H9 (cell line): ENCODE measurements at regions not wholly inside any gene's neighbourhood (a gene's known extent, or its start where the extent isn't known, plus 50 kb on each side); places are given as distances from the start of the nearest gene placed in this dataset.

Source experiments
- DNase-seq: peaks from one replicate; pipeline ENCODE4 v3.0.0-alpha.2; 2017
- H2AFZ ChIP-seq: one replicate; pipeline ENCODE4 v1.6.1; 2013; ENCODE audit warnings: mild to moderate bottlenecking, low read length, control low read depth, moderate library complexity
- H2AK5ac ChIP-seq: 2 replicates; pipeline ENCODE4 v1.6.1; 2013; ENCODE audit warnings: low read length, control low read depth, mixed read lengths; ENCODE audit not compliant: insufficient read length
- H2BK120ac ChIP-seq: one replicate; pipeline ENCODE4 v1.6.1; 2013; ENCODE audit warnings: low read depth, mild to moderate bottlenecking, low read length, control low read depth, inconsistent platforms; ENCODE audit not compliant: poor library complexity, severe bottlenecking
- H2BK12ac ChIP-seq: 2 replicates; pipeline ENCODE4 v1.6.1; 2013; ENCODE audit warnings: low read length, control low read depth, mixed read lengths, low read depth; ENCODE audit not compliant: insufficient read length
- H2BK15ac ChIP-seq: 2 replicates; pipeline ENCODE4 v1.6.1; 2013; ENCODE audit warnings: low read depth, low read length, control low read depth
- H2BK20ac ChIP-seq: one replicate; pipeline ENCODE4 v1.6.1; 2013; ENCODE audit warnings: low read depth, mild to moderate bottlenecking, low read length, control low read depth, inconsistent platforms; ENCODE audit not compliant: poor library complexity, severe bottlenecking
- H2BK5ac ChIP-seq: 2 replicates; pipeline ENCODE4 v1.6.1; 2013; ENCODE audit warnings: low read length, control low read depth, mixed read lengths; ENCODE audit not compliant: insufficient read length
- H3K14ac ChIP-seq: 2 replicates; pipeline ENCODE4 v1.6.1; 2013; ENCODE audit warnings: low read length, control low read depth; ENCODE audit not compliant: insufficient read depth
- H3K18ac ChIP-seq: 2 replicates; pipeline ENCODE4 v1.6.1; 2013; ENCODE audit warnings: low read depth, mild to moderate bottlenecking, mixed read lengths, low read length, control low read depth; ENCODE audit not compliant: insufficient read length
- H3K23ac ChIP-seq: 2 replicates; pipeline ENCODE4 v1.6.1; 2013; ENCODE audit warnings: low read length, control low read depth, mixed read lengths, low read depth; ENCODE audit not compliant: insufficient read length
- H3K23me2 ChIP-seq: 2 replicates; pipeline ENCODE4 v1.6.1; 2013; ENCODE audit warnings: low read depth, mild to moderate bottlenecking, mixed read lengths, low read length, control low read depth; ENCODE audit not compliant: insufficient read length, poor library complexity, severe bottlenecking
- H3K27ac ChIP-seq: 2 replicates; pipeline ENCODE4 v1.5.1; 2013; ENCODE audit warnings: low read length, control low read depth, mixed read lengths, low read depth; ENCODE audit not compliant: insufficient read length
- H3K27me3 ChIP-seq: 2 replicates; pipeline ENCODE4 v1.6.1; 2013; ENCODE audit warnings: low read length, control low read depth, inconsistent platforms; ENCODE audit not compliant: insufficient read depth
- H3K4ac ChIP-seq: 2 replicates; pipeline ENCODE4 v1.6.1; 2013; ENCODE audit warnings: low read depth, mild to moderate bottlenecking, control low read depth, inconsistent platforms, low read length, moderate library complexity
- H3K4me1 ChIP-seq: 2 replicates; pipeline ENCODE4 v1.6.1; 2013; ENCODE audit warnings: low read length, control low read depth, inconsistent platforms; ENCODE audit not compliant: insufficient read depth
- H3K4me2 ChIP-seq: 2 replicates; pipeline ENCODE4 v1.6.1; 2013; ENCODE audit warnings: low read length, control low read depth, mixed read lengths; ENCODE audit not compliant: insufficient read length, insufficient read depth
- H3K56ac ChIP-seq: 2 replicates; pipeline ENCODE4 v1.6.1; 2013; ENCODE audit warnings: low read depth, mild to moderate bottlenecking, mixed read lengths, low read length, control low read depth; ENCODE audit not compliant: insufficient read length
- H3K79me1 ChIP-seq: 2 replicates; pipeline ENCODE4 v1.6.1; 2013; ENCODE audit warnings: low read depth, mild to moderate bottlenecking, moderate library complexity, low read length, control low read depth, inconsistent platforms; ENCODE audit not compliant: insufficient read depth, poor library complexity, severe bottlenecking
- H3K79me2 ChIP-seq: 2 replicates; pipeline ENCODE4 v1.6.1; 2013; ENCODE audit warnings: low read length, control low read depth, inconsistent platforms; ENCODE audit not compliant: insufficient read depth
- H3K9ac ChIP-seq: 2 replicates; pipeline ENCODE4 v1.6.1; 2013; ENCODE audit warnings: low read length, control low read depth, mixed read lengths; ENCODE audit not compliant: insufficient read length; ENCODE audit errors: extremely low read depth
- H3K9me3 ChIP-seq: one replicate; pipeline ENCODE4 v1.6.1; 2013; ENCODE audit warnings: low read depth, low read length, inconsistent platforms; ENCODE audit not compliant: control insufficient read depth
- H3T11ph ChIP-seq: one replicate; pipeline ENCODE4 v1.6.1; 2013; ENCODE audit warnings: mild to moderate bottlenecking, low read length, control low read depth, inconsistent platforms
- H4K20me1 ChIP-seq: one replicate; pipeline ENCODE4 v1.6.1; 2013; ENCODE audit not compliant: control insufficient read depth, insufficient read length, insufficient read depth
- H4K5ac ChIP-seq: 2 replicates; pipeline ENCODE4 v1.6.1; 2013; ENCODE audit warnings: low read depth, mild to moderate bottlenecking, mixed read lengths, low read length, control low read depth; ENCODE audit not compliant: insufficient read length
- H4K8ac ChIP-seq: replicated peaks from 2 replicates; pipeline ENCODE4 v1.6.1; 2013; ENCODE audit warnings: low read length, control low read depth, mixed read lengths, low read depth; ENCODE audit not compliant: insufficient read length
- H4K91ac ChIP-seq: 2 replicates; pipeline ENCODE4 v1.6.1; 2013; ENCODE audit warnings: low read depth, mild to moderate bottlenecking, moderate library complexity, mixed read lengths, low read length, control low read depth; ENCODE audit not compliant: insufficient read length
- H3K27ac Mint-ChIP-seq, 3 experiments: 2 replicates in 2 of 3; 3 replicates in 1 of 3; pipeline ENCODE4 v1.8.0; 2020 to 2021; ENCODE audit warnings: mixed read lengths in 3 of 3, mild to moderate bottlenecking in 1 of 3, moderate library complexity in 1 of 3
- H3K27me3 Mint-ChIP-seq: 2 replicates; pipeline ENCODE4 v1.8.0; 2021; ENCODE audit warnings: low read depth, mild to moderate bottlenecking, moderate library complexity, mixed read lengths
- H3K36me3 Mint-ChIP-seq, 3 experiments: 2 replicates in 2 of 3; 3 replicates in 1 of 3; pipeline ENCODE4 v1.8.0; 2020 to 2021; ENCODE audit warnings: low read depth in 3 of 3, mixed read lengths in 3 of 3; ENCODE audit not compliant: insufficient read depth in 1 of 3
- H3K4me1 Mint-ChIP-seq, 2 experiments: 2 replicates each; pipeline ENCODE4 v1.8.0; 2020; ENCODE audit warnings: mixed read lengths in 2 of 2
- H3K4me3 Mint-ChIP-seq, 2 experiments: 2 replicates in 1 of 2; 3 replicates in 1 of 2; pipeline ENCODE4 v1.8.0; 2020 to 2021; ENCODE audit warnings: mild to moderate bottlenecking in 2 of 2, mixed read lengths in 2 of 2, moderate library complexity in 1 of 2
- H3K9me3 Mint-ChIP-seq, 2 experiments: 2 replicates in 1 of 2; 3 replicates in 1 of 2; pipeline ENCODE4 v1.8.0; 2020; ENCODE audit warnings: mild to moderate bottlenecking in 2 of 2, mixed read lengths in 2 of 2, moderate library complexity in 1 of 2
- WGBS: extraction: QIAGEN DNeasy Blood & Tissue Kit; methylation state at CpG from one replicate; pipeline ENCODE4 v1.1.7; 2013; ENCODE audit warnings: missing lambda C conversion rate, low lambda C conversion rate, mixed read lengths; ENCODE audit not compliant: insufficient read length; ENCODE audit errors: extremely low coverage; 5-methylcytosine and 5-hydroxymethylcytosine counted together
- TF ChIP-seq, protein P1 (sequence below): fragments of 200-600 bp; sonication (generic); conservative IDR thresholded peaks from 3 replicates; pipeline ENCODE4 v1.8.0; 2021; ENCODE audit warnings: antibody characterized with exemption, mild to moderate bottlenecking

GRCh38 chr7:45971661-45972175 lies 50.6 kb upstream of the IGFBP3 start:
- Histone ChIP-seq H3K27me3 (no peaks in the 10 kb centered on the region), H2BK12ac (no peak overlapping the region), H3K27ac (no peak overlapping the region), H3K18ac (no peak overlapping the region), H3K79me2 (no peaks in the 10 kb centered on the region), H4K5ac (no peak overlapping the region), H3T11ph (no peak overlapping the region), H2AFZ (no peak overlapping the region), H3K9ac (no peak overlapping the region), H3K23me2 (no peaks in the 10 kb centered on the region), H3K23ac (no peak overlapping the region), H3K56ac (no peak overlapping the region), H4K20me1 (no peaks in the 10 kb centered on the region), H4K8ac (no peak overlapping the region), H4K91ac (no peak overlapping the region), H3K4me1 (no peaks in the 10 kb centered on the region), H3K14ac (no peak overlapping the region), H2BK5ac (no peak overlapping the region), H3K4me2 (no peak overlapping the region), H3K4ac (no peak overlapping the region), H2BK15ac (no peak overlapping the region), H3K79me1 (no peaks in the 10 kb centered on the region), H2BK120ac (no peak overlapping the region), H2BK20ac (no peak overlapping the region), H2AK5ac (no peak overlapping the region), H3K9me3 (no peaks in the 10 kb centered on the region)
- TF ChIP-seq, protein P1, sequence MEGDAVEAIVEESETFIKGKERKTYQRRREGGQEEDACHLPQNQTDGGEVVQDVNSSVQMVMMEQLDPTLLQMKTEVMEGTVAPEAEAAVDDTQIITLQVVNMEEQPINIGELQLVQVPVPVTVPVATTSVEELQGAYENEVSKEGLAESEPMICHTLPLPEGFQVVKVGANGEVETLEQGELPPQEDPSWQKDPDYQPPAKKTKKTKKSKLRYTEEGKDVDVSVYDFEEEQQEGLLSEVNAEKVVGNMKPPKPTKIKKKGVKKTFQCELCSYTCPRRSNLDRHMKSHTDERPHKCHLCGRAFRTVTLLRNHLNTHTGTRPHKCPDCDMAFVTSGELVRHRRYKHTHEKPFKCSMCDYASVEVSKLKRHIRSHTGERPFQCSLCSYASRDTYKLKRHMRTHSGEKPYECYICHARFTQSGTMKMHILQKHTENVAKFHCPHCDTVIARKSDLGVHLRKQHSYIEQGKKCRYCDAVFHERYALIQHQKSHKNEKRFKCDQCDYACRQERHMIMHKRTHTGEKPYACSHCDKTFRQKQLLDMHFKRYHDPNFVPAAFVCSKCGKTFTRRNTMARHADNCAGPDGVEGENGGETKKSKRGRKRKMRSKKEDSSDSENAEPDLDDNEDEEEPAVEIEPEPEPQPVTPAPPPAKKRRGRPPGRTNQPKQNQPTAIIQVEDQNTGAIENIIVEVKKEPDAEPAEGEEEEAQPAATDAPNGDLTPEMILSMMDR: no peak
- DNase-seq: no peak
- Mint-ChIP-seq H3K36me3 (no peaks in the 10 kb centered on the region), H3K27ac (no peak overlapping the region; a peak in 1 of 7 replicates), H3K27me3 (no peaks in the 10 kb centered on the region; the same call in none of the 2 replicates), H3K4me3 (no peak overlapping the region), H3K4me1 (peaks cover 4 to 5% of the 10 kb centered on the region in 2 experiments; a peak in 2 of 4 replicates), H3K9me3 (no peaks in the 10 kb centered on the region; a peak in 1 of 5 replicates)
- no CpG with 5 or more reads among the region's 5 CpGs for WGBS
